HG03439 (cell line): ENCODE measurements at regions not wholly inside any gene's neighbourhood (a gene's known extent, or its start where the extent isn't known, plus 50 kb on each side); places are given as distances from the start of the nearest gene placed in this dataset.
"Not testable (repeated sequence)": the region's sequence is repeated elsewhere in the genome, so short reads cannot be mapped to it uniquely, and the experiment has no call there.

Experiments
- ATAC-seq: cut with Tn5 transposase; IDR thresholded peaks from one replicate; pipeline ENCODE4 v1.9.1; 2021; ENCODE audit warnings: mild to moderate bottlenecking, moderate library complexity; ENCODE audit not compliant: unreplicated experiment

- no peak for ATAC-seq
Measured at GRCh38 chrX:117689956-117690355, 426.7 kb downstream of the KLHL13 start.

- no peak for ATAC-seq
Measured at GRCh38 chrX:117680286-117680685, 436.3 kb downstream of the KLHL13 start.

- no peak for ATAC-seq
Measured at GRCh38 chrX:117653396-117653795, 463.2 kb downstream of the KLHL13 start.

- ATAC-seq: no peak
Measured at GRCh38 chrX:117645639-117646038, 471.0 kb downstream of the KLHL13 start.

- ATAC-seq: no peak
Measured at GRCh38 chrX:117641913-117642656, 474.5 kb downstream of the KLHL13 start.

- ATAC-seq: no peak
Measured at GRCh38 chrX:117636826-117637225, 479.8 kb downstream of the KLHL13 start.

GRCh38 chrX:117633277-117633676, 483.3 kb downstream of the KLHL13 start:
- no peak for ATAC-seq

GRCh38 chrX:117628381-117628780, 488.2 kb downstream of the KLHL13 start:
- no peak for ATAC-seq

GRCh38 chrX:117610806-117611205, 505.8 kb downstream of the KLHL13 start:
- ATAC-seq: no peak

GRCh38 chrX:117610049-117610448, 506.6 kb downstream of the KLHL13 start:
- ATAC-seq: no peak

- no peak for ATAC-seq
Measured at GRCh38 chrX:117607561-117607960, 509.0 kb downstream of the KLHL13 start.

GRCh38 chrX:117606101-117606500, 510.5 kb downstream of the KLHL13 start:
- not testable (repeated sequence) for ATAC-seq

GRCh38 chrX:117570160-117570559, 546.5 kb downstream of the KLHL13 start:
- no peak for ATAC-seq

- ATAC-seq: no peak
Measured at GRCh38 chrX:117568238-117568637, 548.4 kb downstream of the KLHL13 start.

- ATAC-seq: no peak
Measured at GRCh38 chrX:117543885-117544284, 572.7 kb downstream of the KLHL13 start.

- no peak for ATAC-seq
Measured at GRCh38 chrX:117539090-117539418, 577.6 kb downstream of the KLHL13 start.

- no peak for ATAC-seq
Measured at GRCh38 chrX:117538178-117539089, 578.2 kb downstream of the KLHL13 start.

GRCh38 chrX:117532339-117532738, 584.3 kb downstream of the KLHL13 start:
- ATAC-seq: no peak

GRCh38 chrX:117522725-117523700, 593.6 kb downstream of the KLHL13 start:
- no peak for ATAC-seq

- ATAC-seq: no peak
Measured at GRCh38 chrX:117517994-117518393, 598.6 kb downstream of the KLHL13 start.

- ATAC-seq: no peak
Measured at GRCh38 chrX:117511379-117511778, 605.2 kb downstream of the KLHL13 start.
